Loucy (cell line): ENCODE measurements at regions not wholly inside any gene's neighbourhood (a gene's known extent, or its start where the extent isn't known, plus 50 kb on each side); places are given as distances from the start of the nearest gene placed in this dataset.

Experiments
- H2AFZ ChIP-seq: fragments of 200-600 bp; sonication (generic); 2 replicates; pipeline ENCODE4 v1.6.0; 2016; ENCODE audit warnings: antibody characterized with exemption, mild to moderate bottlenecking, low read length, moderate library complexity
- H3F3A ChIP-seq: fragments of 200-600 bp; 2 replicates; pipeline ENCODE4 v1.6.0; 2016; ENCODE audit warnings: antibody characterized with exemption, low read depth, mild to moderate bottlenecking
- H3K27me3 ChIP-seq: fragments of 200-600 bp; sonication (generic); 2 replicates; pipeline ENCODE4 v1.6.1; 2014; ENCODE audit warnings: low read length, mild to moderate bottlenecking; ENCODE audit not compliant: insufficient read depth, poor library complexity, severe bottlenecking
- H3K36me3 ChIP-seq: fragments of 200-600 bp; sonication (generic); 2 replicates; pipeline ENCODE4 v1.6.1; 2016; ENCODE audit warnings: low read length; ENCODE audit not compliant: insufficient read depth
- H3K4me1 ChIP-seq: fragments of 200-600 bp; sonication (generic); 2 replicates; pipeline ENCODE4 v1.5.1; 2014; ENCODE audit warnings: low read length, mild to moderate bottlenecking; ENCODE audit not compliant: insufficient read depth, poor library complexity, severe bottlenecking
- H3K4me2 ChIP-seq: fragments of 200-600 bp; sonication (generic); 2 replicates; pipeline ENCODE4 v1.6.0; 2014; ENCODE audit warnings: antibody characterized with exemption, low read length, low read depth, mild to moderate bottlenecking; ENCODE audit not compliant: poor library complexity, severe bottlenecking
- H3K4me3 ChIP-seq: fragments of 200-600 bp; sonication (generic); 2 replicates; pipeline ENCODE4 v1.5.1; 2014; ENCODE audit warnings: low read length, mild to moderate bottlenecking, mixed read lengths; ENCODE audit not compliant: poor library complexity, severe bottlenecking
- H3K79me2 ChIP-seq: fragments of 200-600 bp; sonication (generic); 2 replicates; pipeline ENCODE4 v1.6.1; 2014; ENCODE audit warnings: low read length; ENCODE audit not compliant: insufficient read depth
- H3K9ac ChIP-seq: fragments of 200-600 bp; sonication (generic); 2 replicates; pipeline ENCODE4 v1.6.0; 2014; ENCODE audit warnings: mild to moderate bottlenecking, low read depth, low read length, moderate library complexity; ENCODE audit not compliant: poor library complexity, severe bottlenecking
- H3K9me2 ChIP-seq: fragments of 200-600 bp; sonication (generic); replicated peaks from 2 replicates; pipeline ENCODE4 v1.6.1; 2016; ENCODE audit warnings: low read depth, low read length, mixed read lengths
- H3K9me3 ChIP-seq: fragments of 200-600 bp; sonication (generic); 2 replicates; pipeline ENCODE4 v1.6.1; 2014; ENCODE audit warnings: mild to moderate bottlenecking, antibody characterized with exemption, low read length, low read depth; ENCODE audit not compliant: insufficient read depth
- H4K20me1 ChIP-seq: fragments of 200-600 bp; sonication (generic); 2 replicates; pipeline ENCODE4 v1.6.0; 2014; ENCODE audit warnings: antibody characterized with exemption, low read length, mild to moderate bottlenecking; ENCODE audit not compliant: insufficient read depth, poor library complexity, severe bottlenecking
- EZH2phosphoT487 ChIP-seq: fragments of 200-600 bp; IDR thresholded peaks from 2 replicates; pipeline ENCODE4 v1.6.1; 2018; ENCODE audit warnings: antibody characterized with exemption, mild to moderate bottlenecking, moderate library complexity, borderline replicate concordance
- TF ChIP-seq, protein P1 (sequence below): fragments of 200-600 bp; sonication (generic); conservative IDR thresholded peaks from 2 replicates; pipeline ENCODE4 v1.5.1; 2014; ENCODE audit warnings: mild to moderate bottlenecking, antibody characterized with exemption, low read length

DNA sequence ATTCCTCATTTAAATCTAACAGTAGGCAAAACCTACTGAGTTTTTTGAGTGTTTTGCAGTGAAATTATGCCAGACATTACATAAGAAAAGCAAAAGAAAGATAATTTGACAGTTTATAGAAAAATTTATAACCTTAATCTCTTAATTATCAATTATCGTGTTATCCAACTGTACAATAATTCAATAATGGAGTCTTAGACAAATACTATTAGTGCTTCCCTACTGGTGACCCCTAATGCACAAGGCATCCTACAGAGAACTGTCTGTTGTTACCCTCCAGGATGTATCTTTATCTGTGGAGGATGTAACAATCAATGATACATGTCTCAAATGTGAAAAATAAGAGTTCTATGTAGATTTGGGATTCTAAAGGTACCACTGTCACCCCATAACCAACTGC, 1687.6 kb downstream of the GRIK2 start:
- no peak overlapping the region for H2AFZ ChIP-seq
- H3F3A ChIP-seq: no peaks in the 10 kb centered on the region
- H3K27me3 ChIP-seq: no peaks in the 10 kb centered on the region
- no peak overlapping the region for H3K4me2 ChIP-seq
- no peaks in the 10 kb centered on the region for H4K20me1 ChIP-seq
- TF ChIP-seq, protein P1, sequence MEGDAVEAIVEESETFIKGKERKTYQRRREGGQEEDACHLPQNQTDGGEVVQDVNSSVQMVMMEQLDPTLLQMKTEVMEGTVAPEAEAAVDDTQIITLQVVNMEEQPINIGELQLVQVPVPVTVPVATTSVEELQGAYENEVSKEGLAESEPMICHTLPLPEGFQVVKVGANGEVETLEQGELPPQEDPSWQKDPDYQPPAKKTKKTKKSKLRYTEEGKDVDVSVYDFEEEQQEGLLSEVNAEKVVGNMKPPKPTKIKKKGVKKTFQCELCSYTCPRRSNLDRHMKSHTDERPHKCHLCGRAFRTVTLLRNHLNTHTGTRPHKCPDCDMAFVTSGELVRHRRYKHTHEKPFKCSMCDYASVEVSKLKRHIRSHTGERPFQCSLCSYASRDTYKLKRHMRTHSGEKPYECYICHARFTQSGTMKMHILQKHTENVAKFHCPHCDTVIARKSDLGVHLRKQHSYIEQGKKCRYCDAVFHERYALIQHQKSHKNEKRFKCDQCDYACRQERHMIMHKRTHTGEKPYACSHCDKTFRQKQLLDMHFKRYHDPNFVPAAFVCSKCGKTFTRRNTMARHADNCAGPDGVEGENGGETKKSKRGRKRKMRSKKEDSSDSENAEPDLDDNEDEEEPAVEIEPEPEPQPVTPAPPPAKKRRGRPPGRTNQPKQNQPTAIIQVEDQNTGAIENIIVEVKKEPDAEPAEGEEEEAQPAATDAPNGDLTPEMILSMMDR: no peak
- TF ChIP-seq EZH2phosphoT487: no peak
- H3K9me3 ChIP-seq: no peaks in the 10 kb centered on the region
- no peaks in the 10 kb centered on the region for H3K36me3 ChIP-seq
- no peaks in the 10 kb centered on the region for H3K4me1 ChIP-seq
- no peaks in the 10 kb centered on the region for H3K9me2 ChIP-seq
- H3K4me3 ChIP-seq: no peak overlapping the region
- H3K79me2 ChIP-seq: no peaks in the 10 kb centered on the region
- no peak overlapping the region for H3K9ac ChIP-seq

DNA sequence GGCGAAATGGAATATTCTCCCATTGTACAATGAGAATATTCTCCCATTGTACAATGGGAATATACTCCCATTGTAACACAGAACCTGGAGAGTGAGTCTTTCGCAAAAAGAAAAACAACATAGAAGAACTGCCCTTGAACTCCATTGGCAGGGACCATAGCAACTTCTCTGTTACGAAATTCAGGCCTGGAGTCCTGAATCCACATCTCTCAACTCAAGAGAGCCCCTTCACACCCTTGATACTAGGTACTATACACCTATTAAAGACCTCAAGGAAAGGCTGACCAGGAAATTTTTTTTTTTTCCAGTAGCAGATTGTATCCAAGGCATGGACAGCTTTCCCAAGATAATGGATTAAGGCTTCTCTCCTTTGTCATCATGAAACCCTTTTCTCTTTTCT, 1687.0 kb downstream of the GRIK2 start:
- Histone ChIP-seq H3F3A (no peaks in the 10 kb centered on the region), H3K79me2 (no peaks in the 10 kb centered on the region), H3K9me3 (no peaks in the 10 kb centered on the region), H4K20me1 (no peaks in the 10 kb centered on the region), H3K9ac (no peak overlapping the region), H3K4me3 (no peak overlapping the region), H3K9me2 (no peaks in the 10 kb centered on the region), H2AFZ (no peak overlapping the region), H3K36me3 (no peaks in the 10 kb centered on the region), H3K27me3 (no peaks in the 10 kb centered on the region), H3K4me2 (no peak overlapping the region), H3K4me1 (no peaks in the 10 kb centered on the region)
- no peak for TF ChIP-seq EZH2phosphoT487
- TF ChIP-seq, protein P1: no peak

DNA sequence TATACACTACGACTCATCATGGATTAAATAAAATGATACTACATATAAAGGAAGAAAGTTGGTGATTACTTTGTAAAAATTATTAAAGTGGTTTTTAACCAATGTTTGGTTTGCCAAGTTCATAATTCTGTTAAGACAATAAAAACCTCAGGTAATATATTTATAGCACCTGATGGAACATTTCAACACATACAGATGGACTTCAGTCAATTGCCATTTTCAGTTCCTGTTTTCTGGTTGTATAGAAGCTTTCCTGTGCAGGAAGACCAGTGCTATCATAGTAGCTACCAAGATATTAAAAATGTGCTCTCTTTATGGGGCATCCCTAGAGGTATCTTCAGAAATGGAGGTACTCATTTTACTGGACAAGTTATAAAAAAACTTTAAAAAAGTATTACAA, 1686.4 kb downstream of the GRIK2 start:
- Histone ChIP-seq H3F3A (no peaks in the 10 kb centered on the region), H3K27me3 (no peaks in the 10 kb centered on the region), H3K4me3 (no peak overlapping the region), H3K9me2 (no peaks in the 10 kb centered on the region), H4K20me1 (no peaks in the 10 kb centered on the region), H3K9ac (no peak overlapping the region), H3K9me3 (no peaks in the 10 kb centered on the region), H3K36me3 (no peaks in the 10 kb centered on the region), H3K79me2 (no peaks in the 10 kb centered on the region), H3K4me1 (no peaks in the 10 kb centered on the region), H2AFZ (no peak overlapping the region), H3K4me2 (no peak overlapping the region)
- TF ChIP-seq, protein P1: no peak
- TF ChIP-seq EZH2phosphoT487: no peak
